GM18951 (cell line): ENCODE measurements at regions not wholly inside any gene's neighbourhood (a gene's known extent, or its start where the extent isn't known, plus 50 kb on each side); places are given as distances from the start of the nearest gene placed in this dataset.

ENCODE experiments used
- POLR2A ChIP-seq: IDR thresholded peaks from 4 replicates; pipeline ENCODE4 v1.6.1; 2011; ENCODE audit warnings: mild to moderate bottlenecking; ENCODE audit not compliant: insufficient read length, insufficient read depth; ENCODE audit errors: extremely low read depth
- in situ Hi-C: fragments of 300-500 bp; cut with MboI; formaldehyde crosslinking; loops from one replicate; pipeline ENCODE4 v1.12.0; 2022; ENCODE audit warnings: low sequenced_read_pairs, mixed read lengths, inconsistent platforms; ENCODE audit not compliant: unreplicated experiment

- in situ Hi-C loops = no loop called here
- no peak for TF ChIP-seq POLR2A
These were observed 232.2 kb upstream of the MEX3C start for GRCh38 chr18:51429644-51430043.

- no peak for TF ChIP-seq POLR2A
- in situ Hi-C loops = no loop called here
These were observed 233.1 kb upstream of the MEX3C start for GRCh38 chr18:51430538-51430937.

- no peak for TF ChIP-seq POLR2A
- in situ Hi-C loops = no loop called here
These were observed 235.8 kb upstream of the MEX3C start for GRCh38 chr18:51433296-51433695.

GRCh38 chr18:51433881-51434280, 236.4 kb upstream of the MEX3C start:
- TF ChIP-seq POLR2A = no peak
- in situ Hi-C loops = no loop called here

GRCh38 chr18:51437280-51438271, 240.1 kb upstream of the MEX3C start:
- in situ Hi-C loops = no loop called here

GRCh38 chr18:51438797-51439350, 241.4 kb upstream of the MEX3C start:
- in situ Hi-C loops = no loop called here
- TF ChIP-seq POLR2A = no peak

More at GRCh38 chr18:51437280-51438271, 240.1 kb upstream of the MEX3C start:
- TF ChIP-seq POLR2A = no peak

- in situ Hi-C loops = no loop called here
- TF ChIP-seq POLR2A = no peak
These were observed 244.5 kb upstream of the MEX3C start for GRCh38 chr18:51442012-51442411.

- in situ Hi-C loops = no loop called here
- no peak for TF ChIP-seq POLR2A
These were observed 249.2 kb upstream of the MEX3C start for GRCh38 chr18:51446571-51447210.

GRCh38 chr18:51447351-51448342, 250.2 kb upstream of the MEX3C start:
- no peak for TF ChIP-seq POLR2A
- in situ Hi-C loops = no loop called here

- no peak for TF ChIP-seq POLR2A
- in situ Hi-C loops = no loop called here
These were observed 251.5 kb upstream of the MEX3C start for GRCh38 chr18:51448949-51449348.

GRCh38 chr18:51453594-51453993, 256.1 kb upstream of the MEX3C start:
- in situ Hi-C loops = no loop called here
- TF ChIP-seq POLR2A = no peak

GRCh38 chr18:51458861-51459260, 261.4 kb upstream of the MEX3C start:
- in situ Hi-C loops = no loop called here
- no peak for TF ChIP-seq POLR2A

- in situ Hi-C loops = no loop called here
- no peak for TF ChIP-seq POLR2A
These were observed 264.5 kb upstream of the MEX3C start for GRCh38 chr18:51461956-51462355.
